ENCODE measurements at regions not wholly inside any gene's neighbourhood (a gene's known extent, or its start where the extent isn't known, plus 50 kb on each side); places are given as distances from the start of the nearest gene placed in this dataset.
"Not testable (repeated sequence)": the region's sequence is repeated elsewhere in the genome, so short reads cannot be mapped to it uniquely, and the experiment has no call there.

GRCh38 chr6:94727710-94728109 is 849.6 kb upstream of the MANEA start:
- Mint-ChIP-seq H3K27ac (ENCODE audit: unreplicated experiment) (no peak overlapping the region), H3K4me3 (ENCODE audit: unreplicated experiment) (no peak overlapping the region), H3K36me3 (ENCODE audit: low read depth, unreplicated experiment) (peaks cover 10% of the 10 kb centered on the region), H3K9me3 (ENCODE audit: unreplicated experiment) (peaks cover 5% of the 10 kb centered on the region), H3K4me1 (ENCODE audit: unreplicated experiment) (no peaks in the 10 kb centered on the region), H3K27me3 (ENCODE audit: unreplicated experiment) (no peaks in the 10 kb centered on the region)
- no peak for TF ChIP-seq CTCF (IDR thresholded peaks at IDR 0.05; ENCODE audit: unreplicated experiment)
- no peak for DNase-seq (ENCODE audit: low spot score)

- TF ChIP-seq CTCF (IDR thresholded peaks at IDR 0.05; ENCODE audit: unreplicated experiment) = no peak
- H3K4me3 Mint-ChIP-seq (ENCODE audit: unreplicated experiment) = no peak overlapping the region
- no peak for DNase-seq (ENCODE audit: low spot score)
- H3K36me3 Mint-ChIP-seq (ENCODE audit: low read depth, unreplicated experiment) = peaks cover 1% of the 10 kb centered on the region
- no peaks in the 10 kb centered on the region for H3K4me1 Mint-ChIP-seq (ENCODE audit: unreplicated experiment)
- no peak overlapping the region for H3K27ac Mint-ChIP-seq (ENCODE audit: unreplicated experiment)
- H3K9me3 Mint-ChIP-seq (ENCODE audit: unreplicated experiment) = no peaks in the 10 kb centered on the region
- H3K27me3 Mint-ChIP-seq (ENCODE audit: unreplicated experiment) = no peaks in the 10 kb centered on the region
Observed at GRCh38 chr6:94721459-94721858, 855.9 kb upstream of the MANEA start.

GRCh38 chr6:94713446-94713845 is 863.9 kb upstream of the MANEA start:
- no peak overlapping the region for H3K27ac Mint-ChIP-seq (ENCODE audit: unreplicated experiment)
- TF ChIP-seq CTCF (IDR thresholded peaks at IDR 0.05; ENCODE audit: unreplicated experiment) = no peak

GRCh38 chr6:94698773-94699172 is 878.6 kb upstream of the MANEA start:
- Mint-ChIP-seq H3K27me3 (ENCODE audit: unreplicated experiment) (no peaks in the 10 kb centered on the region), H3K4me3 (ENCODE audit: unreplicated experiment) (no peak overlapping the region), H3K27ac (ENCODE audit: unreplicated experiment) (no peak overlapping the region), H3K36me3 (ENCODE audit: low read depth, unreplicated experiment) (no peaks in the 10 kb centered on the region), H3K9me3 (ENCODE audit: unreplicated experiment) (no peaks in the 10 kb centered on the region), H3K4me1 (ENCODE audit: unreplicated experiment) (peaks cover 9% of the 10 kb centered on the region)
- no peak for DNase-seq (ENCODE audit: low spot score)
- TF ChIP-seq CTCF (IDR thresholded peaks at IDR 0.05; ENCODE audit: unreplicated experiment) = no peak

More at GRCh38 chr6:94713446-94713845, 863.9 kb upstream of the MANEA start:
- Mint-ChIP-seq H3K27me3 (ENCODE audit: unreplicated experiment) (no peaks in the 10 kb centered on the region), H3K9me3 (ENCODE audit: unreplicated experiment) (no peaks in the 10 kb centered on the region), H3K4me3 (ENCODE audit: unreplicated experiment) (no peak overlapping the region), H3K4me1 (ENCODE audit: unreplicated experiment) (no peaks in the 10 kb centered on the region), H3K36me3 (ENCODE audit: low read depth, unreplicated experiment) (no peaks in the 10 kb centered on the region)
- DNase-seq (ENCODE audit: low spot score) = no peak

- H3K4me1 Mint-ChIP-seq (ENCODE audit: unreplicated experiment); DNase-seq (ENCODE audit: low spot score); H3K27me3 Mint-ChIP-seq (ENCODE audit: unreplicated experiment); H3K36me3 Mint-ChIP-seq (ENCODE audit: low read depth, unreplicated experiment); H3K4me3 Mint-ChIP-seq (ENCODE audit: unreplicated experiment); H3K27ac Mint-ChIP-seq (ENCODE audit: unreplicated experiment); H3K9me3 Mint-ChIP-seq (ENCODE audit: unreplicated experiment): not testable (repeated sequence)
Observed at GRCh38 chr6:94687255-94687654, 890.1 kb upstream of the MANEA start.

GRCh38 chr6:94683409-94683808 is 893.9 kb upstream of the MANEA start:
- no peaks in the 10 kb centered on the region for H3K9me3 Mint-ChIP-seq (ENCODE audit: unreplicated experiment)
- TF ChIP-seq CTCF (IDR thresholded peaks at IDR 0.05; ENCODE audit: unreplicated experiment) = no peak
- no peaks in the 10 kb centered on the region for H3K4me1 Mint-ChIP-seq (ENCODE audit: unreplicated experiment)
- DNase-seq (ENCODE audit: low spot score) = no peak
- H3K4me3 Mint-ChIP-seq (ENCODE audit: unreplicated experiment) = no peak overlapping the region
- H3K27me3 Mint-ChIP-seq (ENCODE audit: unreplicated experiment) = no peaks in the 10 kb centered on the region
- no peak overlapping the region for H3K27ac Mint-ChIP-seq (ENCODE audit: unreplicated experiment)
- no peaks in the 10 kb centered on the region for H3K36me3 Mint-ChIP-seq (ENCODE audit: low read depth, unreplicated experiment)

Data from endothelial cell (in vitro differentiated cells).